GM21723 (cell line): ENCODE measurements at regions not wholly inside any gene's neighbourhood (a gene's known extent, or its start where the extent isn't known, plus 50 kb on each side); places are given as distances from the start of the nearest gene placed in this dataset.
"Not testable (repeated sequence)": the region's sequence is repeated elsewhere in the genome, so short reads cannot be mapped to it uniquely, and the experiment has no call there.

Source experiments
- ATAC-seq: cut with Tn5 transposase; IDR thresholded peaks from one replicate; pipeline ENCODE4 v1.9.1; 2021; ENCODE audit warnings: mild to moderate bottlenecking, moderate library complexity; ENCODE audit not compliant: unreplicated experiment

GRCh38 chr5:75002271-75002670 lies 50.1 kb downstream of the GCNT4 start:
- no peak for ATAC-seq

GRCh38 chr5:74995926-74996325 lies 56.4 kb downstream of the GCNT4 start:
- ATAC-seq: no peak

- no peak for ATAC-seq
Observed at GRCh38 chr5:74994826-74995225, 57.5 kb downstream of the GCNT4 start.

- ATAC-seq: no peak
Observed at GRCh38 chr5:74993743-74994142, 58.6 kb downstream of the GCNT4 start.

GRCh38 chr5:74992791-74993190 lies 59.6 kb downstream of the GCNT4 start:
- no peak for ATAC-seq

GRCh38 chr5:74991522-74991921 lies 60.8 kb downstream of the GCNT4 start:
- ATAC-seq: no peak

- ATAC-seq: no peak
Observed at GRCh38 chr5:74990194-74990593, 62.2 kb downstream of the GCNT4 start.

GRCh38 chr5:74988273-74988983 lies 63.9 kb downstream of the GCNT4 start:
- ATAC-seq: no peak

GRCh38 chr5:74978345-74978744 lies 74.0 kb downstream of the GCNT4 start:
- no peak for ATAC-seq

- ATAC-seq: no peak
Observed at GRCh38 chr5:74977471-74977870, 74.9 kb downstream of the GCNT4 start.

- ATAC-seq: no peak
Observed at GRCh38 chr5:74976651-74977050, 75.7 kb downstream of the GCNT4 start.

- no peak for ATAC-seq
Observed at GRCh38 chr5:74975582-74975981, 76.8 kb downstream of the GCNT4 start.

GRCh38 chr5:74974451-74975091 lies 77.8 kb downstream of the GCNT4 start:
- ATAC-seq: no peak

GRCh38 chr5:74973694-74974093 lies 78.7 kb downstream of the GCNT4 start:
- ATAC-seq: no peak

GRCh38 chr5:74971947-74972460 lies 80.4 kb downstream of the GCNT4 start:
- no peak for ATAC-seq

GRCh38 chr5:74970891-74971290 lies 81.5 kb downstream of the GCNT4 start:
- ATAC-seq: not testable (repeated sequence)

- no peak for ATAC-seq
Observed at GRCh38 chr5:74969726-74970125, 82.6 kb downstream of the GCNT4 start.

- no peak for ATAC-seq
Observed at GRCh38 chr5:74966141-74967026, 86.0 kb downstream of the GCNT4 start.

GRCh38 chr5:74963407-74963806 lies 89.0 kb downstream of the GCNT4 start:
- ATAC-seq: no peak

GRCh38 chr5:74957906-74958305 lies 91.7 kb upstream of the FAM169A start:
- ATAC-seq: no peak

GRCh38 chr5:74957029-74957784 lies 91.0 kb upstream of the FAM169A start:
- no peak for ATAC-seq
